CD14-positive monocyte (primary cell): ENCODE measurements at regions not wholly inside any gene's neighbourhood (a gene's known extent, or its start where the extent isn't known, plus 50 kb on each side); places are given as distances from the start of the nearest gene placed in this dataset.

Experiments used
- DNase-seq, 3 donors: peaks; one replicate each; pipeline ENCODE4 v3.0.0-alpha.2; 2011 to 2022
- H2AFZ ChIP-seq: 2 replicates; pipeline ENCODE4 v1.6.0; 2012; ENCODE audit warnings: mild to moderate bottlenecking, low read depth, low read length, inconsistent platforms; ENCODE audit not compliant: insufficient read depth, poor library complexity, severe bottlenecking
- H3K27ac ChIP-seq, 2 donors: 1 replicate in 1 of 2; 2 replicates in 1 of 2; pipeline ENCODE4 v1.5.1; 2012 to 2013; ENCODE audit warnings: low read length in 2 of 2, control low read depth in 1 of 2, inconsistent platforms in 1 of 2, low read depth in 1 of 2, mild to moderate bottlenecking in 1 of 2
- H3K27me3 ChIP-seq, 2 donors: one replicate each; pipeline versions ENCODE4 v1.6.0 to v1.6.1; 2011 to 2013; ENCODE audit warnings: low read length in 2 of 2; ENCODE audit not compliant: control insufficient read depth in 2 of 2, insufficient read depth in 2 of 2
- H3K36me3 ChIP-seq, 2 donors: replicated peaks in 1 of 2; 1 replicate in 1 of 2; 2 replicates in 1 of 2; pipeline versions ENCODE4 v1.5.1 to v1.6.1; 2012 to 2013; ENCODE audit warnings: low read length in 2 of 2, control low read depth in 1 of 2, inconsistent platforms in 1 of 2, mild to moderate bottlenecking in 1 of 2; ENCODE audit not compliant: insufficient read depth in 2 of 2, control insufficient read depth in 1 of 2
- H3K4me1 ChIP-seq, 2 donors: 1 replicate in 1 of 2; 2 replicates in 1 of 2; pipeline versions ENCODE4 v1.5.1 to v1.6.1; 2012 to 2013; ENCODE audit warnings: low read length in 2 of 2, control low read depth in 1 of 2, inconsistent platforms in 1 of 2, mild to moderate bottlenecking in 1 of 2, moderate library complexity in 1 of 2; ENCODE audit not compliant: insufficient read depth in 2 of 2, control insufficient read depth in 1 of 2
- H3K4me2 ChIP-seq: replicated peaks from 2 replicates; pipeline ENCODE3; 2012; ENCODE audit warnings: low read length, moderate library complexity, mild to moderate bottlenecking; ENCODE audit not compliant: poor library complexity, severe bottlenecking; ENCODE audit errors: extremely low read depth
- H3K4me3 ChIP-seq, 3 experiments: fragments of 200-600 bp in 1 of 3; sonication (generic) in 1 of 3; replicated peaks in 1 of 3; 1 replicate in 2 of 3; 2 replicates in 1 of 3; pipeline ENCODE4 v1.5.1; 2011 to 2013; ENCODE audit warnings: low read length in 3 of 3, mild to moderate bottlenecking in 3 of 3, control low read depth in 2 of 3, low read depth in 2 of 3, inconsistent platforms in 1 of 3, moderate library complexity in 1 of 3
- H3K79me2 ChIP-seq: 2 replicates; pipeline ENCODE4 v1.6.0; 2012; ENCODE audit warnings: mild to moderate bottlenecking, control low read depth, inconsistent platforms, low read length, moderate library complexity; ENCODE audit not compliant: insufficient read depth
- H3K9ac ChIP-seq: 2 replicates; pipeline ENCODE4 v1.6.0; 2017; ENCODE audit warnings: low read length, mild to moderate bottlenecking; ENCODE audit not compliant: insufficient read depth, poor library complexity, severe bottlenecking
- H3K9me3 ChIP-seq, 2 donors: replicated peaks in 1 of 2; 1 replicate in 1 of 2; 2 replicates in 1 of 2; pipeline versions ENCODE4 v1.5.1 to v1.6.1; 2012 to 2013; ENCODE audit warnings: low read length in 2 of 2, control low read depth in 1 of 2; ENCODE audit not compliant: control insufficient read depth in 1 of 2, insufficient read depth in 1 of 2
- H4K20me1 ChIP-seq: 2 replicates; pipeline ENCODE4 v1.6.0; 2012; ENCODE audit warnings: mild to moderate bottlenecking, low read length, control low read depth, moderate library complexity; ENCODE audit not compliant: insufficient read depth
- H3K27ac Mint-ChIP-seq, 7 donors: one replicate each; pipeline ENCODE4 v1.8.0; 2020; ENCODE audit warnings: mild to moderate bottlenecking in 7 of 7, mixed read lengths in 7 of 7, moderate library complexity in 6 of 7, inconsistent platforms in 2 of 7
- H3K27me3 Mint-ChIP-seq, 3 donors: one replicate each; pipeline ENCODE4 v1.8.0; 2021 to 2022; ENCODE audit warnings: low read depth in 3 of 3, mild to moderate bottlenecking in 3 of 3, mixed read lengths in 3 of 3, moderate library complexity in 3 of 3, inconsistent platforms in 1 of 3
- H3K36me3 Mint-ChIP-seq, 2 donors: one replicate each; pipeline ENCODE4 v1.8.0; 2020; ENCODE audit warnings: mixed read lengths in 2 of 2, inconsistent platforms in 1 of 2, mild to moderate bottlenecking in 1 of 2
- H3K4me1 Mint-ChIP-seq: one replicate; pipeline ENCODE4 v1.8.0; 2020; ENCODE audit warnings: mild to moderate bottlenecking, mixed read lengths
- H3K4me3 Mint-ChIP-seq, 2 donors: one replicate each; pipeline ENCODE4 v1.8.0; 2020; ENCODE audit warnings: mild to moderate bottlenecking in 2 of 2, mixed read lengths in 2 of 2, moderate library complexity in 1 of 2
- H3K9me3 Mint-ChIP-seq, 7 donors: one replicate each; pipeline ENCODE4 v1.8.0; 2020 to 2022; ENCODE audit warnings: mixed read lengths in 7 of 7, mild to moderate bottlenecking in 6 of 7, moderate library complexity in 6 of 7, inconsistent platforms in 2 of 7
- WGBS: methylation state at CpG from one replicate; pipeline ENCODE4 v1.1.5; 2013; ENCODE audit warnings: missing lambda C conversion rate; ENCODE audit not compliant: insufficient coverage; 5-methylcytosine and 5-hydroxymethylcytosine counted together
- intact Hi-C, 2 donors: fragments of 100-400 bp; cut with micrococcal nuclease; formaldehyde crosslinking; loops; one replicate each; pipeline versions ENCODE4 v1.15.0 to v1.15.1; 2023
- TF ChIP-seq, protein P1 (sequence below): fragments of 200-600 bp; IDR thresholded peaks from one replicate; pipeline ENCODE4 v1.8.0; 2022; ENCODE audit warnings: antibody characterized with exemption, mild to moderate bottlenecking

DNA sequence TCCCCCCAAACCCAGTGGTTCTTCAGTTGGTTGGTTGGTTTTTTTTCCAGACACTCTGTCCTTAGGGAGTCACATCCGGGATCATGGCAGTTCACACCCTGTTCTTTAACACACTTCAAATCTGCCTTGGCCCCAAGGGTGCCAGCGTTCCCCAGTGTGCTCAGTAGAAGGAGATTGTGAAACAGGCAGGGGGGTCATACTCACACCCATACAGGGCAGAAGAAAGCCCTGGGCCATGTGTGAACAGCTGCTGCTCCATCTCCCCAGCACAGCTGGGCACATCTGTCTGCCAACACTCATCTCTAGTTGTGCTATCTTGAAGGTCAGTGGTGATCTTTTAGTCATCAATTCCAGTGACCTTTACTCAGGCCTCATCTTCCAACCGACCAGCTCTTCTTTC lies 64.4 kb upstream of the FUT8 start:
- peak overlapping the region in 1 of 7 donors; percentile 1 for H3K27ac Mint-ChIP-seq
- no peaks in the 10 kb centered on the region for H3K79me2 ChIP-seq
- H3K4me3 Mint-ChIP-seq = no peak overlapping the region
- no peak overlapping the region for H3K4me2 ChIP-seq
- H3K36me3 ChIP-seq = no peaks in the 10 kb centered on the region
- DNase-seq = no peak
- no peaks in the 10 kb centered on the region for H3K36me3 Mint-ChIP-seq
- peaks cover 9% of the 10 kb centered on the region for H3K4me1 Mint-ChIP-seq
- peaks cover 0 to 6% (median 3%) of the 10 kb centered on the region in 3 donors for H3K27me3 Mint-ChIP-seq
- H3K9me3 ChIP-seq = no peaks in the 10 kb centered on the region
- H3K27me3 ChIP-seq = no peaks in the 10 kb centered on the region
- intact Hi-C loops = no loop called here
- no peak overlapping the region for H2AFZ ChIP-seq
- H3K4me3 ChIP-seq = no peak overlapping the region
- H3K9ac ChIP-seq = no peak overlapping the region
- H3K9me3 Mint-ChIP-seq = peaks cover 0 to 3% (median 0%) of the 10 kb centered on the region in 7 donors
- WGBS = 100% methylated on average over 1 of the region's 3 CpGs
- TF ChIP-seq, protein P1, sequence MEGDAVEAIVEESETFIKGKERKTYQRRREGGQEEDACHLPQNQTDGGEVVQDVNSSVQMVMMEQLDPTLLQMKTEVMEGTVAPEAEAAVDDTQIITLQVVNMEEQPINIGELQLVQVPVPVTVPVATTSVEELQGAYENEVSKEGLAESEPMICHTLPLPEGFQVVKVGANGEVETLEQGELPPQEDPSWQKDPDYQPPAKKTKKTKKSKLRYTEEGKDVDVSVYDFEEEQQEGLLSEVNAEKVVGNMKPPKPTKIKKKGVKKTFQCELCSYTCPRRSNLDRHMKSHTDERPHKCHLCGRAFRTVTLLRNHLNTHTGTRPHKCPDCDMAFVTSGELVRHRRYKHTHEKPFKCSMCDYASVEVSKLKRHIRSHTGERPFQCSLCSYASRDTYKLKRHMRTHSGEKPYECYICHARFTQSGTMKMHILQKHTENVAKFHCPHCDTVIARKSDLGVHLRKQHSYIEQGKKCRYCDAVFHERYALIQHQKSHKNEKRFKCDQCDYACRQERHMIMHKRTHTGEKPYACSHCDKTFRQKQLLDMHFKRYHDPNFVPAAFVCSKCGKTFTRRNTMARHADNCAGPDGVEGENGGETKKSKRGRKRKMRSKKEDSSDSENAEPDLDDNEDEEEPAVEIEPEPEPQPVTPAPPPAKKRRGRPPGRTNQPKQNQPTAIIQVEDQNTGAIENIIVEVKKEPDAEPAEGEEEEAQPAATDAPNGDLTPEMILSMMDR = no peak
- no peak overlapping the region for H3K27ac ChIP-seq
- peaks cover 7 to 8% of the 10 kb centered on the region in 2 donors for H3K4me1 ChIP-seq
- H4K20me1 ChIP-seq = no peaks in the 10 kb centered on the region

DNA sequence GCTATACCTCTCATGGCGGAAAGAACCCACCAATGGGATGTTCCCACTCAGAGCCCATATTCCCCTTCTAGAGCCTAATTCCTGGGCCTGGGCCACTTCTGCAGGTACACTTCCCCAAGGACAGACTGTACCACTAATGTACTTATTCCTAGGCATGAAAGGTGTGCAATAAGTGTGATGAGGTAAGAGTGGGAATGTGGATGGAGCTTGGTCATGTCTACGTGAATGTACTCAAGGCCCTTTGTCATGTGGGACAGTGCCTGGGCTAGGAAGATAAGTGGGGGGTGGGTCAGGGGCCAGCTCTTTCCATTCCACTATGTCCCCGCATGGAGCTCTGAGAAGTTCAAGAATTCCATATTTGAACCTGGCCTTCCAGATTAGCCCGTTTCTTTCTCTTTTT lies 63.4 kb upstream of the FUT8 start:
- Mint-ChIP-seq H3K9me3 (peaks cover 0 to 3% (median 0%) of the 10 kb centered on the region in 7 donors), H3K4me3 (no peak overlapping the region), H3K27ac (peak overlapping the region in 1 of 7 donors; percentile 14), H3K27me3 (peaks cover 0 to 6% (median 3%) of the 10 kb centered on the region in 3 donors), H3K36me3 (no peaks in the 10 kb centered on the region), H3K4me1 (peaks cover 9% of the 10 kb centered on the region)
- no peaks in the 10 kb centered on the region for H3K27me3 ChIP-seq
- H3K79me2 ChIP-seq = no peaks in the 10 kb centered on the region
- H3K9ac ChIP-seq = no peak overlapping the region
- H3K4me2 ChIP-seq = no peak overlapping the region
- H3K36me3 ChIP-seq = no peaks in the 10 kb centered on the region
- TF ChIP-seq, protein P1 = no peak
- H3K4me1 ChIP-seq = peaks cover 7 to 8% of the 10 kb centered on the region in 2 donors
- intact Hi-C loops = no loop called here
- H3K4me3 ChIP-seq = no peak overlapping the region
- H3K27ac ChIP-seq = no peak overlapping the region
- H2AFZ ChIP-seq = no peak overlapping the region
- no peak for DNase-seq
- no peaks in the 10 kb centered on the region for H3K9me3 ChIP-seq
- H4K20me1 ChIP-seq = no peaks in the 10 kb centered on the region
- no CpG with 5 or more reads among the region's 4 CpGs for WGBS
